ENCODE measurements at regions not wholly inside any gene's neighbourhood (a gene's known extent, or its start where the extent isn't known, plus 50 kb on each side); places are given as distances from the start of the nearest gene placed in this dataset.

DNA sequence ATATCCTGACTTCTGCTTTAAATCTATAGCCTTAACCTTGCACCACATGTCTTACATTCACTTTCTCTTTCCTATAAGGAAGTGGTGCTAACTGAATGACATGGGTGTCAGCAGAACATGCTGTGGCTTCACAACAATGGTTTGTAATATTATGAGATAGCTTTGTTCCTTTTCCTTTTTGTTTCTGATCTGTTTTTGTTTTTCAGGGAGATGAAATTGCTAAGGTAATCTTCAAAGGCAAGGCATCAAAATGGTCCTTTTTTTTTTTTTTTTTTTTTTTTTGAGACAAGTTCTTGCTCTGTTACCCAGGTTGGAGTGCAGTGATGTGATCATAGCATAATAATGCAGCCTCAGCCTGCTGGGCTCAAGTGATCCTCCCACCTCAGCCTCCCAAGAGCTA, 53.6 kb upstream of the RANBP6 start:
- Mint-ChIP-seq H3K27me3 (ENCODE audit: insufficient read depth) (no peaks in the 10 kb centered on the region), H3K27ac (no peak overlapping the region), H3K36me3 (ENCODE audit: low read depth) (peaks cover 39% of the 10 kb centered on the region), H3K9me3 (peaks cover 17% of the 10 kb centered on the region), H3K4me1 (no peaks in the 10 kb centered on the region), H3K4me3 (no peak overlapping the region)
- TF ChIP-seq, protein P1, sequence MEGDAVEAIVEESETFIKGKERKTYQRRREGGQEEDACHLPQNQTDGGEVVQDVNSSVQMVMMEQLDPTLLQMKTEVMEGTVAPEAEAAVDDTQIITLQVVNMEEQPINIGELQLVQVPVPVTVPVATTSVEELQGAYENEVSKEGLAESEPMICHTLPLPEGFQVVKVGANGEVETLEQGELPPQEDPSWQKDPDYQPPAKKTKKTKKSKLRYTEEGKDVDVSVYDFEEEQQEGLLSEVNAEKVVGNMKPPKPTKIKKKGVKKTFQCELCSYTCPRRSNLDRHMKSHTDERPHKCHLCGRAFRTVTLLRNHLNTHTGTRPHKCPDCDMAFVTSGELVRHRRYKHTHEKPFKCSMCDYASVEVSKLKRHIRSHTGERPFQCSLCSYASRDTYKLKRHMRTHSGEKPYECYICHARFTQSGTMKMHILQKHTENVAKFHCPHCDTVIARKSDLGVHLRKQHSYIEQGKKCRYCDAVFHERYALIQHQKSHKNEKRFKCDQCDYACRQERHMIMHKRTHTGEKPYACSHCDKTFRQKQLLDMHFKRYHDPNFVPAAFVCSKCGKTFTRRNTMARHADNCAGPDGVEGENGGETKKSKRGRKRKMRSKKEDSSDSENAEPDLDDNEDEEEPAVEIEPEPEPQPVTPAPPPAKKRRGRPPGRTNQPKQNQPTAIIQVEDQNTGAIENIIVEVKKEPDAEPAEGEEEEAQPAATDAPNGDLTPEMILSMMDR (conservative IDR thresholded peaks at IDR 0.05) = no peak
- Histone ChIP-seq H3K4me3 (ENCODE audit: low read length) (no peak overlapping the region), H3K9me3 (ENCODE audit: control insufficient read depth, low read length) (peaks cover 13% of the 10 kb centered on the region), H3K9ac (ENCODE audit: extremely low read depth, low read length, poor library complexity, severe bottlenecking) (no peak overlapping the region), H3K27ac (ENCODE audit: low read depth, low read length) (no peak overlapping the region), H3K36me3 (ENCODE audit: control insufficient read depth, insufficient read depth, low read length) (no peaks in the 10 kb centered on the region), H3K27me3 (ENCODE audit: control insufficient read depth, insufficient read depth, low read length, poor library complexity, severe bottlenecking) (no peaks in the 10 kb centered on the region), H3K4me1 (ENCODE audit: control insufficient read depth, insufficient read depth, low read length) (no peaks in the 10 kb centered on the region)
- no peak for DNase-seq

DNA sequence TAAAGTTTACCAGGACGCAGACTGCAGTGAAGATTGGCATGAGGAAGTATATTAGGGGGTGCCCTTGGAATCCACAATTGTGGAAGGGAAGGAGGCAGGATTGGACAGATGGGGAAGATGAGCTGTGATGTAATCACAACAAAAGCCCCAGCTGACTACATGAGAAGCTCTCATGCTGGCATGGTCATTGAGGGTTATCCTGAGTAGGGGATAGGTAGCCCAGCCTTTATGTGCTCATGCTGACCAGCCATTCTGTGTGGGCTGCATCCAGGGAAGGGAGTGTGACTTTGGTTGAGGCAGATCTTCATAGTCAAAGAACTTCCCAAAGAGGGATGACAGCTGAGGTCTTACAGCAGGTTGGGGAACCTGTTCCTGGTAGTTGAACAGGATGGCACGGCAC, 52.0 kb upstream of the RANBP6 start:
- Histone ChIP-seq H3K27ac (ENCODE audit: low read depth, low read length) (no peak overlapping the region), H3K9me3 (ENCODE audit: control insufficient read depth, low read length) (peaks cover 20% of the 10 kb centered on the region), H3K27me3 (ENCODE audit: control insufficient read depth, insufficient read depth, low read length, poor library complexity, severe bottlenecking) (no peaks in the 10 kb centered on the region), H3K36me3 (ENCODE audit: control insufficient read depth, insufficient read depth, low read length) (no peaks in the 10 kb centered on the region), H3K4me3 (ENCODE audit: low read length) (no peak overlapping the region), H3K9ac (ENCODE audit: extremely low read depth, low read length, poor library complexity, severe bottlenecking) (no peak overlapping the region), H3K4me1 (ENCODE audit: control insufficient read depth, insufficient read depth, low read length) (no peaks in the 10 kb centered on the region)
- WGBS, 2 experiments (ENCODE audit: insufficient coverage in 1 of 2, insufficient read length in 1 of 2) = 98% methylated on average over 2 of the region's 2 CpGs; no CpG with 5 or more reads in 1 of the 2 experiments
- TF ChIP-seq, protein P1 (conservative IDR thresholded peaks at IDR 0.05) = no peak
- Mint-ChIP-seq H3K27ac (no peak overlapping the region), H3K27me3 (ENCODE audit: insufficient read depth) (no peaks in the 10 kb centered on the region), H3K36me3 (ENCODE audit: low read depth) (peaks cover 51% of the 10 kb centered on the region), H3K9me3 (peaks cover 31% of the 10 kb centered on the region), H3K4me1 (no peaks in the 10 kb centered on the region), H3K4me3 (no peak overlapping the region)
- no peak for DNase-seq
